ENCODE measurements at regions not wholly inside any gene's neighbourhood (a gene's known extent, or its start where the extent isn't known, plus 50 kb on each side); places are given as distances from the start of the nearest gene placed in this dataset.

- TF ChIP-seq CTCF (conservative IDR thresholded peaks at IDR 0.05; ENCODE audit: low read depth, low read length) (no peak), RAD21 (IDR thresholded peaks at IDR 0.05; ENCODE audit: low read length) (no peak), POLR2A (IDR thresholded peaks at IDR 0.05; ENCODE audit: low read depth, low read length) (no peak), MXI1 (IDR thresholded peaks at IDR 0.05; ENCODE audit: borderline replicate concordance, low read depth, low read length) (no peak), MAZ (IDR thresholded peaks at IDR 0.05; ENCODE audit: borderline replicate concordance, low read depth, low read length) (no peak), USF2 (IDR thresholded peaks at IDR 0.05; ENCODE audit: low read depth, low read length) (no peak), FOS (IDR thresholded peaks at IDR 0.05; ENCODE audit: low read depth, low read length) (no peak)
Observed at GRCh38 chr10:10853954-10854353, 163.7 kb upstream of the CELF2 start.

Data from IMR-90 (cell line).